Neural cell (in vitro differentiated cells): ENCODE measurements at regions not wholly inside any gene's neighbourhood (a gene's known extent, or its start where the extent isn't known, plus 50 kb on each side); places are given as distances from the start of the nearest gene placed in this dataset.

Source experiments
- H2AFZ ChIP-seq: fragments of 200-600, 300-800 bp; sonication (generic), shearing (Covaris generic); 2 replicates; pipeline ENCODE4 v1.6.0; 2014; ENCODE audit warnings: low read depth, mild to moderate bottlenecking, antibody characterized with exemption, low read length, moderate library complexity
- H3F3A ChIP-seq: fragments of 200-600 bp; shearing (Covaris generic); 2 replicates; pipeline ENCODE4 v1.6.1; 2016; ENCODE audit warnings: mild to moderate bottlenecking, moderate library complexity, mixed read lengths, antibody characterized with exemption, low read length; ENCODE audit not compliant: insufficient read depth, poor library complexity, severe bottlenecking
- H3K27ac ChIP-seq: fragments of 200-600, 300-800 bp; sonication (generic), shearing (Covaris generic); 2 replicates; pipeline ENCODE4 v1.5.1; 2014; ENCODE audit warnings: mild to moderate bottlenecking, low read length, moderate library complexity
- H3K27me3 ChIP-seq: fragments of 300-800, 200-600 bp; sonication (generic), shearing (Covaris generic); 2 replicates; pipeline ENCODE4 v1.6.0; 2014; ENCODE audit warnings: mild to moderate bottlenecking, low read depth, low read length, moderate library complexity; ENCODE audit not compliant: insufficient read depth
- H3K36me3 ChIP-seq: fragments of 300-800, 200-600 bp; sonication (generic), shearing (Covaris generic); 2 replicates; pipeline ENCODE4 v1.5.1; 2014; ENCODE audit warnings: mild to moderate bottlenecking, antibody characterized with exemption, low read length, moderate library complexity; ENCODE audit not compliant: insufficient read depth
- H3K4me2 ChIP-seq: fragments of 300-800, 200-600 bp; sonication (generic), shearing (Covaris generic); 2 replicates; pipeline ENCODE4 v1.6.0; 2014; ENCODE audit warnings: mild to moderate bottlenecking, low read length
- H3K4me3 ChIP-seq: fragments of 300-800, 200-600 bp; sonication (generic), shearing (Covaris generic); 2 replicates; pipeline ENCODE4 v1.5.1; 2014; ENCODE audit warnings: mild to moderate bottlenecking, low read length, moderate library complexity
- H3K79me2 ChIP-seq: fragments of 200-600 bp; shearing (Covaris generic); replicated peaks from 2 replicates; pipeline ENCODE4 v1.6.0; 2014; ENCODE audit warnings: mild to moderate bottlenecking, low read length, moderate library complexity; ENCODE audit not compliant: insufficient read depth
- H3K9ac ChIP-seq: fragments of 300-800, 200-600 bp; sonication (generic), shearing (Covaris generic); 2 replicates; pipeline ENCODE4 v1.6.1; 2016; ENCODE audit warnings: mild to moderate bottlenecking, low read length, mixed read lengths
- H3K9me2 ChIP-seq: fragments of 200-600 bp; shearing (Covaris generic); 2 replicates; pipeline ENCODE4 v1.6.1; 2016; ENCODE audit warnings: mild to moderate bottlenecking, low read length, mixed read lengths; ENCODE audit not compliant: insufficient read depth
- H3K9me3 ChIP-seq: fragments of 200-600, 300-800 bp; sonication (generic), shearing (Covaris generic); 2 replicates; pipeline ENCODE4 v1.6.1; 2016; ENCODE audit warnings: mild to moderate bottlenecking, mixed run types, low read length, moderate library complexity, mixed read lengths
- H4K20me1 ChIP-seq: fragments of 200-600 bp; shearing (Covaris generic); 2 replicates; pipeline ENCODE4 v1.6.1; 2016; ENCODE audit warnings: mild to moderate bottlenecking, mixed run types; ENCODE audit not compliant: insufficient read depth
- CTCF ChIP-seq: fragments of 450-650 bp; IDR thresholded peaks from 2 replicates; pipeline ENCODE4 v1.5.1; 2014; ENCODE audit warnings: antibody characterized with exemption, mild to moderate bottlenecking, moderate library complexity; ENCODE audit not compliant: poor library complexity, severe bottlenecking
- EP300 ChIP-seq: fragments of 450-650 bp; conservative IDR thresholded peaks from 2 replicates; pipeline ENCODE4 v1.6.1; 2014; ENCODE audit warnings: antibody characterized with exemption, mild to moderate bottlenecking, moderate library complexity; ENCODE audit not compliant: poor library complexity, severe bottlenecking
- EZH2 ChIP-seq: fragments of 200-600, 300-800 bp; shearing (Covaris generic), sonication (generic); IDR thresholded peaks from 2 replicates; pipeline ENCODE4 v1.6.1; 2014; ENCODE audit warnings: antibody characterized with exemption, low read length, borderline replicate concordance, mild to moderate bottlenecking; ENCODE audit not compliant: insufficient read depth, poor library complexity, severe bottlenecking
- MXI1 ChIP-seq: fragments of 450-650 bp; conservative IDR thresholded peaks from 2 replicates; pipeline ENCODE4 v1.6.1; 2014; ENCODE audit warnings: antibody characterized with exemption, mild to moderate bottlenecking; ENCODE audit not compliant: poor library complexity, severe bottlenecking
- POLR2AphosphoS5 ChIP-seq: IDR thresholded peaks from 2 replicates; pipeline ENCODE4 v1.6.1; 2012
- RAD21 ChIP-seq: fragments of 450-650 bp; conservative IDR thresholded peaks from 2 replicates; pipeline ENCODE4 v1.6.1; 2014; ENCODE audit warnings: antibody characterized with exemption, mild to moderate bottlenecking, moderate library complexity
- REST ChIP-seq: IDR thresholded peaks from 2 replicates; pipeline ENCODE4 v1.6.1; 2012; ENCODE audit warnings: borderline replicate concordance
- SMC3 ChIP-seq: fragments of 450-650 bp; conservative IDR thresholded peaks from 2 replicates; pipeline ENCODE4 v1.6.1; 2014; ENCODE audit warnings: antibody characterized with exemption, mild to moderate bottlenecking, moderate library complexity; ENCODE audit not compliant: poor library complexity
- TAF1 ChIP-seq: IDR thresholded peaks from 2 replicates; pipeline ENCODE4 v1.6.1; 2012; ENCODE audit warnings: low read depth

- no peak overlapping the region for H3K27ac ChIP-seq
- no peak overlapping the region for H3K4me3 ChIP-seq
- H3K4me2 ChIP-seq: no peak overlapping the region
- no peaks in the 10 kb centered on the region for H4K20me1 ChIP-seq
- H3K36me3 ChIP-seq: no peaks in the 10 kb centered on the region
- no peaks in the 10 kb centered on the region for H3K9me3 ChIP-seq
- H3K9me2 ChIP-seq: no peaks in the 10 kb centered on the region
- no peak overlapping the region for H2AFZ ChIP-seq
- H3K79me2 ChIP-seq: no peaks in the 10 kb centered on the region
- no peak for TF ChIP-seq TAF1
- no peak for TF ChIP-seq REST
- no peak for TF ChIP-seq RAD21
- TF ChIP-seq POLR2AphosphoS5: no peak
- TF ChIP-seq EP300: no peak
- no peak for TF ChIP-seq CTCF
- no peaks in the 10 kb centered on the region for H3K27me3 ChIP-seq
- H3F3A ChIP-seq: no peaks in the 10 kb centered on the region
- H3K9ac ChIP-seq: no peak overlapping the region
Observed at GRCh38 chr9:91042541-91042940, 240.9 kb downstream of the SYK start.

GRCh38 chr9:91043056-91043810 lies 241.6 kb downstream of the SYK start:
- no peaks in the 10 kb centered on the region for H3K9me2 ChIP-seq
- H2AFZ ChIP-seq: no peak overlapping the region
- TF ChIP-seq RAD21 (no peak), TAF1 (no peak), CTCF (no peak), SMC3 (no peak), POLR2AphosphoS5 (no peak), EZH2 (no peak), REST (no peak), MXI1 (no peak), EP300 (no peak)
- H3F3A ChIP-seq: no peaks in the 10 kb centered on the region
- no peak overlapping the region for H3K9ac ChIP-seq
- no peaks in the 10 kb centered on the region for H3K27me3 ChIP-seq
- no peaks in the 10 kb centered on the region for H3K36me3 ChIP-seq
- no peaks in the 10 kb centered on the region for H3K9me3 ChIP-seq
- H4K20me1 ChIP-seq: no peaks in the 10 kb centered on the region
- H3K79me2 ChIP-seq: no peaks in the 10 kb centered on the region
- H3K4me2 ChIP-seq: no peak overlapping the region
- no peak overlapping the region for H3K4me3 ChIP-seq
- no peak overlapping the region for H3K27ac ChIP-seq
